ENCODE measurements at regions not wholly inside any gene's neighbourhood (a gene's known extent, or its start where the extent isn't known, plus 50 kb on each side); places are given as distances from the start of the nearest gene placed in this dataset.

DNA sequence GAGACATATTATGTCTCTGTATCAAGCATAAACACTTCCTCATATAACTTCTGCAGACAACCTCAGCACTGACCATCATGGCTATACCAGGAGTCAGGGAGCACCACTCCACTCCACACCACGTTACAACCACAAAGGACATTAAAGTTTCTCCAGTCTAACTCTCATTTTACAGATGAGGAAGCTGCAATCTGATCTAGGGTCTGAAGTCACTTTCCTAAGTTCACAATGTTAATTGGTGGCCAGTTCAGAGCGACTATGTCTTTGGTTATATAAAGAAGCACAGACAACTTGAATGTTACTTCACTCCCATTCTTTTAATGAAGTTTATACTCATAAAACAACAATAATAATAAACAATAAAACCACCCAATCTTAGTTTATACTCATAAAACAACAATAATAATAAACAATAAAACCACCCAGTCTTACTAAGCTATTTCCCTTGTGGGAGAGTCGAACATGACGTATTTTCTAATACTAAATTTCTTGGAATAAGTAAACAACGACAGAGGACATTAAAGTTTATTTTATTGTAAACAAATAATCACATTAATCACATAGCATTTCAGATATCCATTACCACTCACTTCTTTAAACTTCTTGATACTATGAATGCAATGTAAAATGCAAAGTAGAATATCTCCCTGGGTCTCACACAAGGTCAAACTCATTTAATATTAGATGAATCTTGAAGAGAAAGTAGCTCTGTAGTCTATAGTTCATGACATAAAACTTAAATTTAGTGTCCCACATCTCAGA is 72.4 kb upstream of the SSTR1 start:
- Histone ChIP-seq H4K20me1 (ENCODE audit: insufficient read depth) (no peaks in the 10 kb centered on the region), H3K27me3 (ENCODE audit: insufficient read depth, low read depth, low read length) (no peaks in the 10 kb centered on the region), H3F3A (ENCODE audit: insufficient read depth, low read length, poor library complexity, severe bottlenecking) (no peaks in the 10 kb centered on the region), H3K4me2 (ENCODE audit: low read length) (no peak overlapping the region), H3K4me3 (ENCODE audit: low read length) (no peak overlapping the region), H3K9me3 (ENCODE audit: low read length) (no peaks in the 10 kb centered on the region), H3K27ac (ENCODE audit: low read length) (no peak overlapping the region), H2AFZ (ENCODE audit: low read depth, low read length) (no peak overlapping the region), H3K9me2 (ENCODE audit: insufficient read depth, low read length) (no peaks in the 10 kb centered on the region), H3K9ac (ENCODE audit: low read length) (no peak overlapping the region), H3K79me2 (replicated peaks; ENCODE audit: insufficient read depth, low read length) (no peaks in the 10 kb centered on the region), H3K36me3 (ENCODE audit: insufficient read depth, low read length) (no peaks in the 10 kb centered on the region)
- no peak for TF ChIP-seq TAF1 (IDR thresholded peaks at IDR 0.05; ENCODE audit: low read depth)
- no peak for TF ChIP-seq SMC3 (conservative IDR thresholded peaks at IDR 0.05; ENCODE audit: poor library complexity)
- no peak for TF ChIP-seq POLR2AphosphoS5 (IDR thresholded peaks at IDR 0.05)

- no peak overlapping the region for H3K4me3 ChIP-seq (ENCODE audit: low read length)
- H3K27ac ChIP-seq (ENCODE audit: low read length), result no peak overlapping the region
- H3K4me2 ChIP-seq (ENCODE audit: low read length), result no peak overlapping the region
- no peaks in the 10 kb centered on the region for H3K9me2 ChIP-seq (ENCODE audit: insufficient read depth, low read length)
- TF ChIP-seq SMC3 (conservative IDR thresholded peaks at IDR 0.05; ENCODE audit: poor library complexity), result no peak
- no peak for TF ChIP-seq RAD21 (conservative IDR thresholded peaks at IDR 0.05)
- no peak for TF ChIP-seq EP300 (conservative IDR thresholded peaks at IDR 0.05; ENCODE audit: poor library complexity, severe bottlenecking)
- no peak for TF ChIP-seq CTCF (IDR thresholded peaks at IDR 0.05; ENCODE audit: poor library complexity, severe bottlenecking)
- TF ChIP-seq TAF1 (IDR thresholded peaks at IDR 0.05; ENCODE audit: low read depth), result no peak
- no peak for TF ChIP-seq REST (IDR thresholded peaks at IDR 0.05; ENCODE audit: borderline replicate concordance)
- no peaks in the 10 kb centered on the region for H3F3A ChIP-seq (ENCODE audit: insufficient read depth, low read length, poor library complexity, severe bottlenecking)
- no peaks in the 10 kb centered on the region for H3K36me3 ChIP-seq (ENCODE audit: insufficient read depth, low read length)
- no peaks in the 10 kb centered on the region for H3K79me2 ChIP-seq (replicated peaks; ENCODE audit: insufficient read depth, low read length)
- H3K27me3 ChIP-seq (ENCODE audit: insufficient read depth, low read depth, low read length), result no peaks in the 10 kb centered on the region
- H3K9me3 ChIP-seq (ENCODE audit: low read length), result no peaks in the 10 kb centered on the region
- H4K20me1 ChIP-seq (ENCODE audit: insufficient read depth), result no peaks in the 10 kb centered on the region
- H2AFZ ChIP-seq (ENCODE audit: low read depth, low read length), result no peak overlapping the region
- no peak overlapping the region for H3K9ac ChIP-seq (ENCODE audit: low read length)
Measured at GRCh38 chr14:38137005-38137404, 70.7 kb upstream of the SSTR1 start.

- Histone ChIP-seq H3K9me3 (ENCODE audit: low read length) (no peaks in the 10 kb centered on the region), H3K4me2 (ENCODE audit: low read length) (no peak overlapping the region), H3K9ac (ENCODE audit: low read length) (no peak overlapping the region), H3K27me3 (ENCODE audit: insufficient read depth, low read depth, low read length) (no peaks in the 10 kb centered on the region), H3K9me2 (ENCODE audit: insufficient read depth, low read length) (no peaks in the 10 kb centered on the region), H3K36me3 (ENCODE audit: insufficient read depth, low read length) (no peaks in the 10 kb centered on the region), H3K79me2 (replicated peaks; ENCODE audit: insufficient read depth, low read length) (no peaks in the 10 kb centered on the region), H3K27ac (ENCODE audit: low read length) (no peak overlapping the region), H4K20me1 (ENCODE audit: insufficient read depth) (no peaks in the 10 kb centered on the region), H2AFZ (ENCODE audit: low read depth, low read length) (no peak overlapping the region), H3K4me3 (ENCODE audit: low read length) (no peak overlapping the region), H3F3A (ENCODE audit: insufficient read depth, low read length, poor library complexity, severe bottlenecking) (no peaks in the 10 kb centered on the region)
- TF ChIP-seq EP300 (conservative IDR thresholded peaks at IDR 0.05; ENCODE audit: poor library complexity, severe bottlenecking), result no peak
- TF ChIP-seq MXI1 (conservative IDR thresholded peaks at IDR 0.05; ENCODE audit: poor library complexity, severe bottlenecking), result no peak
- TF ChIP-seq CTCF (IDR thresholded peaks at IDR 0.05; ENCODE audit: poor library complexity, severe bottlenecking), result no peak
- no peak for TF ChIP-seq RAD21 (conservative IDR thresholded peaks at IDR 0.05)
- no peak for TF ChIP-seq REST (IDR thresholded peaks at IDR 0.05; ENCODE audit: borderline replicate concordance)
- no peak for TF ChIP-seq TAF1 (IDR thresholded peaks at IDR 0.05; ENCODE audit: low read depth)
- no peak for TF ChIP-seq POLR2AphosphoS5 (IDR thresholded peaks at IDR 0.05)
- TF ChIP-seq SMC3 (conservative IDR thresholded peaks at IDR 0.05; ENCODE audit: poor library complexity), result no peak
Measured at GRCh38 chr14:38138473-38139138, 69.1 kb upstream of the SSTR1 start.

All from neural cell (in vitro differentiated cells).